ENCODE measurements at regions not wholly inside any gene's neighbourhood (a gene's known extent, or its start where the extent isn't known, plus 50 kb on each side); places are given as distances from the start of the nearest gene placed in this dataset.
"Not testable (repeated sequence)": the region's sequence is repeated elsewhere in the genome, so short reads cannot be mapped to it uniquely, and the experiment has no call there.

GRCh38 chr10:125605167-125605566 is 77.8 kb downstream of the TEX36 start:
- no peak for DNase-seq (ENCODE audit: low read depth in 3 of 3, low spot score in 2 of 3)

GRCh38 chr10:125602825-125603224 is 80.1 kb downstream of the TEX36 start:
- no peak for DNase-seq (ENCODE audit: low read depth in 3 of 3, low spot score in 2 of 3)

GRCh38 chr10:125599194-125599593 is 83.8 kb downstream of the TEX36 start:
- DNase-seq (ENCODE audit: low read depth in 3 of 3, low spot score in 2 of 3), result no peak

GRCh38 chr10:125595911-125596310 is 87.1 kb downstream of the TEX36 start:
- DNase-seq (ENCODE audit: low read depth in 3 of 3, low spot score in 2 of 3), result no peak

- no peak for DNase-seq (ENCODE audit: low read depth in 3 of 3, low spot score in 2 of 3)
Measured at GRCh38 chr10:125593644-125594043, 89.3 kb downstream of the TEX36 start.

- no peak for DNase-seq (ENCODE audit: low read depth in 3 of 3, low spot score in 2 of 3)
Measured at GRCh38 chr10:125592897-125593296, 90.1 kb downstream of the TEX36 start.

- DNase-seq (ENCODE audit: low read depth in 3 of 3, low spot score in 2 of 3), result no peak
Measured at GRCh38 chr10:125591886-125592285, 91.1 kb downstream of the TEX36 start.

GRCh38 chr10:125588738-125589137 is 94.2 kb downstream of the TEX36 start:
- DNase-seq (ENCODE audit: low read depth in 3 of 3, low spot score in 2 of 3), result not testable (repeated sequence)

- no peak for DNase-seq (ENCODE audit: low read depth in 3 of 3, low spot score in 2 of 3)
Measured at GRCh38 chr10:125584954-125585353, 98.0 kb downstream of the TEX36 start.

GRCh38 chr10:125578658-125579315 is 104.2 kb downstream of the TEX36 start:
- DNase-seq (ENCODE audit: low read depth in 3 of 3, low spot score in 2 of 3), result no peak

GRCh38 chr10:125575843-125576242 is 107.1 kb downstream of the TEX36 start:
- DNase-seq (ENCODE audit: low read depth in 3 of 3, low spot score in 2 of 3), result no peak

- no peak for DNase-seq (ENCODE audit: low read depth in 3 of 3, low spot score in 2 of 3)
Measured at GRCh38 chr10:125568156-125568555, 114.8 kb downstream of the TEX36 start.

GRCh38 chr10:125567529-125567928 is 115.4 kb downstream of the TEX36 start:
- no peak for DNase-seq (ENCODE audit: low read depth in 3 of 3, low spot score in 2 of 3)

GRCh38 chr10:125565046-125565445 is 117.9 kb downstream of the TEX36 start:
- DNase-seq (ENCODE audit: low read depth in 3 of 3, low spot score in 2 of 3), result no peak

GRCh38 chr10:125564570-125564969 is 118.4 kb downstream of the TEX36 start:
- DNase-seq (ENCODE audit: low read depth in 3 of 3, low spot score in 2 of 3), result no peak

- no peak for DNase-seq (ENCODE audit: low read depth in 3 of 3, low spot score in 2 of 3)
Measured at GRCh38 chr10:125562737-125563136, 120.2 kb downstream of the TEX36 start.

GRCh38 chr10:125560947-125561346 is 122.0 kb downstream of the TEX36 start:
- DNase-seq (ENCODE audit: low read depth in 3 of 3, low spot score in 2 of 3), result no peak

GRCh38 chr10:125559210-125559609 is 123.8 kb downstream of the TEX36 start:
- DNase-seq (ENCODE audit: low read depth in 3 of 3, low spot score in 2 of 3), result no peak

- DNase-seq (ENCODE audit: low read depth in 3 of 3, low spot score in 2 of 3), result no peak
Measured at GRCh38 chr10:125557801-125558505, 125.0 kb downstream of the TEX36 start.

- DNase-seq (ENCODE audit: low read depth in 3 of 3, low spot score in 2 of 3), result no peak
Measured at GRCh38 chr10:125557311-125557710, 125.7 kb downstream of the TEX36 start.

- DNase-seq (ENCODE audit: low read depth in 3 of 3, low spot score in 2 of 3), result no peak
Measured at GRCh38 chr10:125556882-125557281, 126.1 kb downstream of the TEX36 start.

- no peak for DNase-seq (ENCODE audit: low read depth in 3 of 3, low spot score in 2 of 3)
Measured at GRCh38 chr10:125555743-125556142, 127.2 kb downstream of the TEX36 start.

Data from right renal cortex interstitium (tissue), 3 donors.